ENCODE measurements at regions not wholly inside any gene's neighbourhood (a gene's known extent, or its start where the extent isn't known, plus 50 kb on each side); places are given as distances from the start of the nearest gene placed in this dataset.

- TF ChIP-seq POLR2A (IDR thresholded peaks at IDR 0.05) (no peak), CTCF (IDR thresholded peaks at IDR 0.05) (no peak)
These were observed 179.7 kb upstream of the IER5L start for GRCh38 chr9:129357773-129358245.
